HG02798 (cell line): ENCODE measurements at regions not wholly inside any gene's neighbourhood (a gene's known extent, or its start where the extent isn't known, plus 50 kb on each side); places are given as distances from the start of the nearest gene placed in this dataset.

Experiments used
- ATAC-seq: cut with Tn5 transposase; IDR thresholded peaks from one replicate; pipeline ENCODE4 v1.9.1; 2021; ENCODE audit warnings: mild to moderate bottlenecking; ENCODE audit not compliant: unreplicated experiment, poor library complexity

DNA sequence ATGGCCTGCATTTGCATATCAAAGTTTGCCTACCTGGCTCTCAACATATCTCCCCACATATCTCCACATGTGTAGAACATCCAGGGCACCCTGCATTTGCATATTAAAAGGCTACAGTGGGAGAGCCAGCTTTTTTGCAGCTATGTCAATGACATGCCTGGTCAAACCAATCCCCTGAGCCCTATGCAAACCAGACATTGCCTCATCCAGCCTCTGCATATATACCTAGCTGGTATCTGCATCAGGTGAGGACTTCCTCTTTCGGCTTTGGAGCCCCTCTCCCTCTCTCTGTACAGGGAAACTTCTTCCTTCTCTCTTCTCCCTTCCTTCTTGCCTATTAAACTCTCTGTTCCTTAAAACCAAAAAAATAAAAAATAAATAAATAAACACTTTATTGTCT, 142.7 kb upstream of the STEAP4 start:
- no peak for ATAC-seq

GRCh38 chr7:88442413-88442812, 135.7 kb upstream of the STEAP4 start:
- ATAC-seq: no peak

DNA sequence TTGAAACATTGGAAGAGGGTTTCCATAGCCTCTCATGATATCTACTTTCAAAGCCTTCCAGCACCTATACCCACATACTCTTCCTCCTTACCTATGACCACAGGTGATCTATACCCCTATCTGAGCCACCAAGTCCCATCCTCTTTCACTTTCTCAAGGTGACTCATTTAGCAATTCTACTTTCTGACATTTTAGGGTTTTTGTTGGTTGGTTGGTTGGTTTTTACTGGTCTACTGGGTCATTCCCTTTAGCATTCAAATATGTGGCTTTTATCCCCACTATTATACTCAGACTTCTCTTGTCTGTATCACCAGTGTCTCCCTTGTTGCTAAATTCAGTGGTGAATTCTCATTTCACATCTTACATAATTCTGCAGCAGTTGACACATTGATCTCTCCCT, 130.4 kb upstream of the STEAP4 start:
- ATAC-seq: peak; percentile 60

DNA sequence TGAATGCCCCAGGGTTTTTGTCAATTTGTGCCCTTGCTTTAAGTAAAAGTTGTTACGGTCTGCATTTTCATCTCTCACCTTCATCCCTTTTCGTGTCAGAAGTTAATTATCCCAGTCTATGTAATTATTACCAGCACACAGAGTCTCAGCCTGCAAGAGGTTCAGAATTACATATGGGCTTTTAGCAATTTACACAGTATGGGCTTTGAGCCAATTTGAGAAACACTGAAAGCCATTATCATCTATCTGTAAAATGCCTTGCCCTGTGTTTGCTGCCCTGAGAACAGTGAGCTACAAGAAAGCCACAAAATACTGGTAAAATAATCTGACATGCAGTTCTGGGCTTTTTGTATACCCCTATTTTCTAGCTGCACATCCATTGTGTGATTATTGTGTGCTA, 125.6 kb upstream of the STEAP4 start:
- no peak for ATAC-seq

- no peak for ATAC-seq
These were observed 125.2 kb upstream of the STEAP4 start for GRCh38 chr7:88431882-88432281.

- ATAC-seq: no peak
These were observed 122.7 kb upstream of the STEAP4 start for GRCh38 chr7:88429382-88429781.

- no peak for ATAC-seq
These were observed 95.8 kb upstream of the STEAP4 start for GRCh38 chr7:88402529-88402928.

GRCh38 chr7:88401009-88401623, 94.4 kb upstream of the STEAP4 start:
- peak; percentile 62 for ATAC-seq

- no peak for ATAC-seq
These were observed 93.1 kb upstream of the STEAP4 start for GRCh38 chr7:88399696-88400240.

GRCh38 chr7:88399036-88399435, 92.3 kb upstream of the STEAP4 start:
- no peak for ATAC-seq

GRCh38 chr7:88398459-88398858, 91.8 kb upstream of the STEAP4 start:
- ATAC-seq: no peak

DNA sequence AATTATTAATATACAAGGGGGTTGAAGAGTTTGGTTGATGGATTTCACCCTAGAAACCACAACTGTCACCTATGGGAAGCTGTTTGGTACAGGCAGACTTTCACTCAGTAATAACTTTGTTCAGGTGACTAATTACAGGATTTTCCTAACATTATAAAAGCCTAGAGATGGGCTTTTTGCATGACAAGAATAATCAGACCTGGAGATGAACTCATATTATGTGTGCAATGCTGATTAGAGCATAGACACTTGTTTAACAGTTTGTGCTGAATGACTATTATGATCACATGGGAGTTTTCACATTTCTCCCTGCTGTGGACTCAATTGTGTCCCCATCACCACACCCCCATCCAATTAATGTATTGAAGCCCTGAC, 90.2 kb upstream of the STEAP4 start:
- ATAC-seq: peak; percentile 26

- ATAC-seq: peak; percentile 75
These were observed 89.7 kb upstream of the STEAP4 start for GRCh38 chr7:88396295-88396947.

DNA sequence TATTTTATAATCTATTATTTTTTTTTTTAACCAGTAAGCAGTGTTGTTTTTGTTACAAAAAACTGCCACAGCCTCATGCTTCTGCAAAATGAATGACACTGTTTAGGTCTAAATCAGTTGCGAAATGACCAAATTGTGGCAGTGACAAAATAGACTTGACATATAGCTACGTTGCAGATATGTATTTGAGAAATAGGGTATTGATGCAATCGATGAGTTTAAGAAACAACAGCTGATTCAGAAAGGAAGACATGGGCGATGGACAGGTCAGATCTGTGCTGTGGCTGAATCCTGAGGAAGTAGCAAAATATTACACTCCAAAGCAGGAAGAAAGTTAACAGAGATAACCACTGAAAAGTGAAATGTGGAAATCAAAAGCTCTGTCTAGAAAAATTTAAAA, 89.0 kb upstream of the STEAP4 start:
- no peak for ATAC-seq

- no peak for ATAC-seq
These were observed 84.6 kb upstream of the STEAP4 start for GRCh38 chr7:88391247-88391646.

DNA sequence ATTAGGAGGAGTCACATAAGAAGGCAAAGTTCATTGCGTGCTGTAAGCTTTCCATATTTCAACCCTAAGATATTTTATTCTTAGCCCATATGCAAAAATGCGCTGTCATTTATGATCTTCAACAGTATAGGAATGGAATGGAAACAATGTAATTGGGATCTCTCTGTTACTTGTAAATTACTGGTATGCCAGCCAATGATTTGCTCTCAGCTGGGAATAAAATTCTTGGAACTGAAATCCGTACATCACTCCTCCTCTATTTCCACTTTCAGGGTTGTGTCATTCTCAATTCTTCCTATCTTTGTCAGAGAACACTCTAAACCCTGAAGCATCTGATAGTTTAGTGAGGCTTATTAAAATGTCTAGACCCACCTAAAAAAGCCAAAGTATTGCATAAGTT, 80.7 kb upstream of the STEAP4 start:
- ATAC-seq: no peak

DNA sequence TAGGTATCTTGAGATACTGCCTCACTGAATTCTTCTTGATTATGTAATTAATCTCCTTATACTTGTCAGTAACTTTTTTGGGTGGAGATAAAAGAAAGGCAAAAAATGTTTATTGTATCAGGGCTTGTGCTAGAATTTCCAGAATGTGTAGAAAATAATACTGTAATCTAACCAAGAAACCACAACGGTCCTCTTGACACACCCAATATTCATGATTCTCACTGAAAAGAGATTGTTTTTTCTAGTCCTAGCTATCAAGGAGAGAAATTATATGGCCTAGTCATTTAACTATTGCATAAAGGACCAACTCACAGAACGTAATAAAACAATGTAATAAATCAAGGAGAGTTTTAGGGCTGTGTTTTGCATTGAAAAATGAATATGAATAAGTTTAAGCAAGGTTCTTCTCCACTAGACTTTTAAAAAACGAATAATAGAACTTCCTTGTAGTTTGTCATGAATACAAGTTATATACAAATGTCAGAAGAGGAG, 80.0 kb upstream of the STEAP4 start:
- ATAC-seq: no peak

DNA sequence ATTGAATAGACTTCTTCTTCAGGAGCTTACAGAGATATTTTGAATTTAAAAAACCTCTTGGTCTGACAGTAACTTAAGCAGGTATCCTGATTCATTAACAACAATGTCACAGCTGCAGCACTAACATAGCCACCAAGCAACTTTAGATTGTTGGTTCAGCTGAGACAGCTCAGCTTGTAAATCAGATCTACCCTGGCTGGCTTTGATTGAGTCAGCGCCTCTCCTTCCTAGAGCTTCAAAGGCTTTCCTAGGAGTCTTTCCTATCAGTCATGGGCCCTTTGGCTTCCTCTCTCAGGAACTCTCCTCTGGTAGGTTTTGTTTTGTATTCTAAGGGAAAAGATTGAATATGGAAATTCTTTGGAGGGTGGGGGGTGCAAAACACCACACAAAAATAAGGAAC, 70.7 kb upstream of the STEAP4 start:
- ATAC-seq: no peak

GRCh38 chr7:88368686-88369085, 62.0 kb upstream of the STEAP4 start:
- no peak for ATAC-seq

GRCh38 chr7:88366845-88367244, 60.2 kb upstream of the STEAP4 start:
- ATAC-seq: no peak

- ATAC-seq: no peak
These were observed 57.2 kb upstream of the STEAP4 start for GRCh38 chr7:88363869-88364268.

DNA sequence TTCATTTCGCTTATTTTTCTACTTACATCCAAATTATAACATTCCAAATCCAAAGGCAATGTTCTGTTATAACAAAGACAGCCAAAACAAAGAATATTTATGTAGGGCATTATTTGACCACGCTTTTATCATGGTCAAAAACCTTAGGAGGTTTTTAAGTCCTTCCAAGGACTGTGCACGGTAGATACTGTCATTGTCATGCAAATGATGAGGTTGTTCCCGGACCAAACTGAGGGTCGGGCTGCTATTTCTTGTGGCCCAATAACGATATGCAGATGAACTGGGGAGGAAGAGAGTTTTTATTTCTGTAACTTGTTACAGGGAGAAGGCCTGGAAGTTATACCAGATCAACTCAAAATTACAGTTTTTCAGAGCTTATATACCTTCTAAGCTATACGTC, 56.6 kb upstream of the STEAP4 start:
- ATAC-seq: no peak
